ENCODE measurements at regions not wholly inside any gene's neighbourhood (a gene's known extent, or its start where the extent isn't known, plus 50 kb on each side); places are given as distances from the start of the nearest gene placed in this dataset.
A peak's percentile ranks its signal among the peaks of the same experiment; 100 is the strongest.

DNA sequence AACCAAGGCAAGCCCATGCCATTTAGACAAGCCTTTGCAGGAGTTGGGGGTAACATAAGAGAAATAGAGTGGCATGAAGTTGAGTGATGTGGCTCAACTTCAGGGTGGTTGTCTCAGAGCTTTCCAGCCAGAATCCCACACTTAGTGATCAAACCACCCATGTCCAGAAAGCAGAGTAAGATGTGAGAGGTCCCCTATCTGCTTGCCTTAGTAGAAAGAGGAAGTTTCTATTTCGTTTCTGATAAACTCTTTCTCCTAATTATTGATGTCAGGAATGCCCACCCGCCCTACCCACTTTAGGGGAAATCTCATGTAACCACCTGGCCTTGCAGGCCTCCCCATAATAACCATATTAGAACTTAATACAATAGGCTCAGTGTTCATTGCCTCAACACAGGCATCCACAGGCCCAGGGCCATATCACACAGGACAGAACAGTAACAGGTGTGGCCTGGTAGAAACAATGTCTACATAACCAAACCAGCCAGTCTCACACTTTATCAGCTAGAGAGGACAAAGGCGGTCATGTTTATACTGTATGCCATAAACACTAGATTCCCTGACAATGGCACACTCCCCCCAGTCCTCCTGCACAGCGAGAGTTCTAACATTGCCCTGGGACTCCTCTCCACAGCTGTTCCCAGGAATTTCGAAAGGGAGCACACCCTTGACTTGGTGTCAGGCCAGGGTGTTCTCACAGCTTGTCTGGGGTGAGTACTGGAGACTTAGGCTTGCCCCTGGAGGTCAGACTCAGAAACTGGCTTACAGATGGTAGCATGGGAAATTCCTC, 364.4 kb downstream of the CXCL12 start:
- Mint-ChIP-seq H3K4me1 (ENCODE audit: low read depth) (peaks cover 4% of the 10 kb centered on the region), H3K36me3 (ENCODE audit: insufficient read depth) (no peaks in the 10 kb centered on the region), H3K27ac (no peak overlapping the region), H3K9me3 (ENCODE audit: low read depth) (peaks cover 4% of the 10 kb centered on the region), H3K27me3 (peaks cover 6% of the 10 kb centered on the region), H3K4me3 (ENCODE audit: low read depth) (no peak overlapping the region)
- TF ChIP-seq, protein P1, sequence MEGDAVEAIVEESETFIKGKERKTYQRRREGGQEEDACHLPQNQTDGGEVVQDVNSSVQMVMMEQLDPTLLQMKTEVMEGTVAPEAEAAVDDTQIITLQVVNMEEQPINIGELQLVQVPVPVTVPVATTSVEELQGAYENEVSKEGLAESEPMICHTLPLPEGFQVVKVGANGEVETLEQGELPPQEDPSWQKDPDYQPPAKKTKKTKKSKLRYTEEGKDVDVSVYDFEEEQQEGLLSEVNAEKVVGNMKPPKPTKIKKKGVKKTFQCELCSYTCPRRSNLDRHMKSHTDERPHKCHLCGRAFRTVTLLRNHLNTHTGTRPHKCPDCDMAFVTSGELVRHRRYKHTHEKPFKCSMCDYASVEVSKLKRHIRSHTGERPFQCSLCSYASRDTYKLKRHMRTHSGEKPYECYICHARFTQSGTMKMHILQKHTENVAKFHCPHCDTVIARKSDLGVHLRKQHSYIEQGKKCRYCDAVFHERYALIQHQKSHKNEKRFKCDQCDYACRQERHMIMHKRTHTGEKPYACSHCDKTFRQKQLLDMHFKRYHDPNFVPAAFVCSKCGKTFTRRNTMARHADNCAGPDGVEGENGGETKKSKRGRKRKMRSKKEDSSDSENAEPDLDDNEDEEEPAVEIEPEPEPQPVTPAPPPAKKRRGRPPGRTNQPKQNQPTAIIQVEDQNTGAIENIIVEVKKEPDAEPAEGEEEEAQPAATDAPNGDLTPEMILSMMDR (IDR thresholded peaks at IDR 0.05; ENCODE audit: unreplicated experiment) = no peak
- no peak for DNase-seq (ENCODE audit: low spot score, unreplicated experiment)

DNA sequence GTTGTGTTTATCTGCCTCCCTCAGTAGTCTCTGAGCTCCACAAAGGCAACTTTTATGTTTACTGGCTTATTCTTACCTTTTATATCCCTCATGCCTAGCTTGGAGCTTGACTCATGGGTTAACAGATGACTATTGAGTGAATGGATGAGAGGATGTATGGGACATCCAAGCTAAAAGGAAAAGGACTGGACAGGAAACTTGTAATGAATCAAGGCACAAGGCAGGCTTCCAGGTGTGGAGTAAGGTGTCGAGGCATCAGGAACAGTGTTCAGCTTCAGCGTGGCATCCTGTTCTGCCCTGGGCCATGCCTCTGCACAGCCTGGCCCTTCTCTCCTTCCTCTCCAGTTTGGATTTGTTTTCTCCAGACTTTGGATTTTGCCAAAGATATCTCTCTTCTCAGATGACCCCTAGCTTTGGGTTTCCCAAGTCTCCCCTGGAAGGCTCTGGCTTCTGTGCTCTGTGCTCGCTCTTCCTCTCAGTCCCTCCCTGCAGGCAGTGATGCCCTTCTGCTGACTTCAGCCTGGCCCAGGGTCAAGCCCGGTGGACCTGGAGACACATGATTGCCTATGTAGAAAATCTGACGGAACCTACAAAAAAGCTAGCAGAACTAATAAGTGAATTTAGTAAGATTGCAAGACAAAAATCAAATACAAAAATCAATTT, 367.3 kb downstream of the CXCL12 start:
- TF ChIP-seq, protein P1 (IDR thresholded peaks at IDR 0.05; ENCODE audit: unreplicated experiment) = no peak
- Mint-ChIP-seq H3K4me3 (ENCODE audit: low read depth) (no peak overlapping the region), H3K27me3 (peaks cover 11% of the 10 kb centered on the region), H3K36me3 (ENCODE audit: insufficient read depth) (no peaks in the 10 kb centered on the region), H3K9me3 (ENCODE audit: low read depth) (peaks cover 4% of the 10 kb centered on the region), H3K4me1 (ENCODE audit: low read depth) (peaks cover 10% of the 10 kb centered on the region), H3K27ac (no peak overlapping the region)
- DNase-seq (ENCODE audit: low spot score, unreplicated experiment) = no peak

DNA sequence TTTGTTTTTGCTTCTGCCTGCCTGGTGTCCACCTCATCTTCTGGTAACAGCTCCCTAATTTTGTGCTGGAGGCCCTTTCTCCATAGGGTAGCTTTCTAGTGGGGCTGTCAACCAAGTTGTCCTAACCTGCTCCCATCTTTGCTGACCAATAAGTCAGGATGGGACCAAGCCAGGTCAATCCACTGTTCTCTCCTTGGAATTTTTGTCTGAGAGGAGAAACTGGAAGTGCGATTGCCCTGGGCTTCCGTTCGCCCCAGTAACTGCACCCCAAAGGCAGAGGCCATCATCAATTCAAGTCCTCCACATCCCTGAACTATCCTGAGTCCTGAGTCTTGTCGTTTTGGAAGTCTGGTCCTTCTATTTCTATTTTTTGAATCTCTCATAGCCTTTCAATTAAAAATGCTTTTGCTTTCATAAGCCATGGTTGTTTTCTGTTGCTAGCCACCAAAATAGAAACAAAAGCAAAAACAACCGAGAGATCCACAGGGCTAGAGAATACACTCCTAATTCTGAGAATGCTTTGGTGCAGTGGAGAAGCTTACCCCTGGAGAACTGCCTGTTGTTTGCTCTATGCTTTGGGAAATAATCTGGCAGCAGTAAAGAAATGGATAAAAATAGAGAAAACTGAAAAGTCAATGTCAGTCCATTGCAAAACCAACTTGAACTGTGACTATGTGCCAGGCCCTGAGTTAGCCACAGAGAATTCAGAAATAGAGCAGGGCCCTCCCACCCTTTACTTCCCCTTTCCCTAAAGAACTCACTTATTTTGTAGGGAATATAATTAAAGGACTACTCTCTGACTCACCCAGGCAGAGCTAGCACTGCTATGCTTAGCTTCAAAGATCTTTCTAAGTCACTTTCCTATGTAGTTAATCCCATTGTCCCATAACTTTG, 368.1 kb downstream of the CXCL12 start:
- H3K27ac Mint-ChIP-seq = peak overlapping the region; percentile 49
- peaks cover 4% of the 10 kb centered on the region for H3K9me3 Mint-ChIP-seq (ENCODE audit: low read depth)
- H3K4me3 Mint-ChIP-seq (ENCODE audit: low read depth) = no peak overlapping the region
- TF ChIP-seq, protein P1 (IDR thresholded peaks at IDR 0.05; ENCODE audit: unreplicated experiment) = no peak
- H3K4me1 Mint-ChIP-seq (ENCODE audit: low read depth) = peaks cover 10% of the 10 kb centered on the region
- no peaks in the 10 kb centered on the region for H3K36me3 Mint-ChIP-seq (ENCODE audit: insufficient read depth)
- DNase-seq (ENCODE audit: low spot score, unreplicated experiment) = no peak
- H3K27me3 Mint-ChIP-seq = peaks cover 11% of the 10 kb centered on the region

DNA sequence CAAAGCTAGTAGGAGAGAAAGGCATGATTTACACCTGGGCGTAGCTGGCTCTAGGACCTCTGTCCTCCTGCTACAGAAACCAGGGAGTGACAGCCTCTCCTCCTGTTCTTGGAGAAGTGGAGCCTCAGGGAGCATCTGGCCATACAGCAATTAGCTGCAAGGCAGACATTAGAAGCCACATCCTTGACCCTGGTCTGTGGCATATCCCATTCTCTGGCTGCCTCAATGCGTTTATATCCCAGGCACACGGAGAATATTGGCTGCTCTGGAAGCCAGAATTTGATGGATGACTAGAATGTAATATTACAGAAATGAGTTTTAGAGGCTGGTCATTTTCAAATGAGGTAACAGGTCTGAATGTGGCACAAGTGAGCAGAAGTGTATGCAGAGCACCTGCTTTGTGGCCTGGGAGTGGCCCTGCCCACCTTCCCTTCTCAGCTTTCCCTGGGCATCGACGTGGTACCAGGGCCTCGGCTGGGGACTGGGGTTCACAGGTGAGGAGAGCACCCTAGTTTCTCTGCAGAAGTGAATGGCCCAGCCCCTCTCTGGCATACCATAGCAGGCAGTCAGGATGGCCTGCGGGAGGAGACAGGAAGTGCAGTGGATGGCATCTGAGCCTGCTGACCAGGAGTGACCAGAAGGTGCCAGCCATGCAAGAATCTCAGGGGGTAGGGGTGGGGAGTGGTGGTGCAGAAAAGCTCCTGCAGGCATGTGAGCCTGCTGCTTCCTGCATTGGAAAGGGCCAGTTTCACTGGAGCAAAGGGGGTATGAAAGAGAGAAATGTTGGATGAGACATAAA, 367.2 kb upstream of the ZNF32 start:
- TF ChIP-seq, protein P1 (IDR thresholded peaks at IDR 0.05; ENCODE audit: unreplicated experiment) = no peak
- Mint-ChIP-seq H3K36me3 (ENCODE audit: insufficient read depth) (no peaks in the 10 kb centered on the region), H3K4me1 (ENCODE audit: low read depth) (peaks cover 9% of the 10 kb centered on the region)

More for the DNA sequence above, 367.2 kb upstream of the ZNF32 start:
- Mint-ChIP-seq H3K27me3 (peaks cover 11% of the 10 kb centered on the region), H3K4me3 (ENCODE audit: low read depth) (no peak overlapping the region), H3K9me3 (ENCODE audit: low read depth) (peaks cover 4% of the 10 kb centered on the region), H3K27ac (no peak overlapping the region)
- DNase-seq (ENCODE audit: low spot score, unreplicated experiment) = no peak
